Muscle of leg (tissue), 3 donors: ENCODE measurements at regions not wholly inside any gene's neighbourhood (a gene's known extent, or its start where the extent isn't known, plus 50 kb on each side); places are given as distances from the start of the nearest gene placed in this dataset.
A peak's percentile ranks its signal among the peaks of the same experiment; 100 is the strongest.
"Not testable (repeated sequence)": the region's sequence is repeated elsewhere in the genome, so short reads cannot be mapped to it uniquely, and the experiment has no call there.

Source experiments
- DNase-seq: peaks from one replicate; pipeline ENCODE4 v3.0.0; 2013
- H3K27ac ChIP-seq: one replicate; pipeline ENCODE4 v1.5.1; 2013; ENCODE audit warnings: mild to moderate bottlenecking, low read length, control low read depth
- H3K27me3 ChIP-seq: one replicate; pipeline ENCODE4 v1.6.1; 2013; ENCODE audit warnings: low read length; ENCODE audit not compliant: control insufficient read depth, insufficient read depth
- H3K36me3 ChIP-seq: one replicate; pipeline ENCODE4 v1.6.1; 2013; ENCODE audit warnings: low read length; ENCODE audit not compliant: control insufficient read depth, insufficient read depth
- H3K4me1 ChIP-seq: one replicate; pipeline ENCODE4 v1.6.1; 2013; ENCODE audit warnings: low read length; ENCODE audit not compliant: control insufficient read depth, insufficient read depth
- H3K4me3 ChIP-seq: one replicate; pipeline ENCODE4 v1.5.1; 2013; ENCODE audit warnings: low read length, control low read depth
- H3K9me3 ChIP-seq: replicated peaks from 2 replicates; pipeline ENCODE4 v1.6.1; 2013; ENCODE audit warnings: low read depth, low read length; ENCODE audit not compliant: control insufficient read depth
- WGBS: methylation state at CpG from one replicate; pipeline ENCODE4 v1.1.5; 2013; ENCODE audit warnings: missing lambda C conversion rate; ENCODE audit not compliant: insufficient coverage; 5-methylcytosine and 5-hydroxymethylcytosine counted together

DNA sequence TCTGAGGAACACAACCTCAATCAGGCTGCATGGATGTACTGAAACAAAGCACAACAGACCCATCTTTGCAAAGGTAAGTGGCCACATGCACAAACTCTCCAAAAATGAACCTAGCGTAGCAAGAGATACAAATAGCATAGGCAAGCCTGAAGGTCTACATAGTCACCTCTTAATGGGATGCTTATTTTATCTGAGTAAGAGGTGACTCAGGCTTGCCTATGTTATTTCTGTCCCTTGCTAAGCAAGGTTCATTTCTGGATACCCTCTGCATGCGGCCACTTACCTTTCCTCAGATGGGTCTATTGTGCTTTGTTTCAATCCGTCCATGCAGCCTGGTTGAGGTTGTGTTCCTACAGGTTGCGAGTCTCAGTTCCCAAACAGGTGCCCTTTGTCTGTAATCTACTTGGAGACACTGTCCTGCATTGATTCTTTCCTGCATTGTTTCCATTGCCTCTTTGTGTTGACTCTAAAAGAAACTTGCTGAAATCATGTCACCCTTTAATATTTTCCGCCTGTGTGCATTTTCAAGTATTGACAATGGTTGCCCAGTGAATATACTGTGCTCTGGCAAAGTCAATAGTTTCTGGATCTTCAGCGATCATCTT, 291.8 kb upstream of the LYZL1 start:
- Histone ChIP-seq H3K27me3 (no peaks in the 10 kb centered on the region), H3K4me3 (no peak overlapping the region), H3K27ac (no peak overlapping the region), H3K4me1 (no peaks in the 10 kb centered on the region), H3K9me3 (no peaks in the 10 kb centered on the region), H3K36me3 (no peaks in the 10 kb centered on the region)
- no peak for DNase-seq
- WGBS: 100% methylated on average over 3 of the region's 6 CpGs

DNA sequence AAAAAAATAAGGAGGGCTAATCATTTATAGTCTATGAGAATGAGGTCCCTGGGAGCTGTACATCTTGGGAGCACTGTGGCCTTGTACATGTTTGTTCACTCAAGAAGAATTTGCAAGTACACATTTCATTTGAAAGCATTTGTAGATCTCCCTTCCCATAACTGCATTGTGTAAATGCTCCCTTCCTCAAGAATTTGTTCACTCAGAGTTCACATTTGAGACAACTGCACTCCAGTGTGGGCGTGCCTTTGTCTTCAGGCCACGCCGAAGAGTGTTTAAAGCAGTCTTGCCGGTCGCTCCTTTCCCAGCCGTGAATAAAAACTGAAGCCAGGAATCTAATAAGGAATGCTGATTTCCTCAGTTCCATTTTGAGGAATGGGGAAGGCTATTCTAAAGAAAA, 291.1 kb upstream of the LYZL1 start:
- peak; percentile 40 for DNase-seq
- WGBS: 54% methylated on average over 6 of the region's 6 CpGs
- H3K9me3 ChIP-seq: no peaks in the 10 kb centered on the region

DNA sequence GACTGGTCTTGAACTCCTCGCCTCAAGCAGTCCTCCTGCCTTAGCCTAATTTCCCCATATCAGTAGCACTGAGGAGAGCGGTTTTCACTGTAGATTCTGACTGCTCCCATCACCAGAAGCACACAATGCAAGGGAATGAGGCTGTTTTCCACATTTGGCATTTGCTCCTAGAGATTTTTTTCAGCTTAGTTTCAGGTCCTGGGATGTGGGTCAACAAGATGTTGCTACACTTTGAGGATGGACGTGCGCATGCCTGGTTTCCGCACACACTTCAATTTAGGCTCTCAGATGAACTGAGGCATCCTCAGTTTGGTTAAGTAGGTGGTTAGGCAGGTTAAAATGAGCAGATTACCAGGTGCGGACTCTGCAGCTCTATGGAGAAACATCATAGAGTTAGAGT, 287.1 kb upstream of the LYZL1 start:
- DNase-seq: no peak
- Histone ChIP-seq H3K36me3 (no peaks in the 10 kb centered on the region), H3K27ac (no peak overlapping the region), H3K4me1 (no peaks in the 10 kb centered on the region), H3K4me3 (no peak overlapping the region), H3K27me3 (no peaks in the 10 kb centered on the region), H3K9me3 (no peaks in the 10 kb centered on the region)
- WGBS: 90% methylated on average over 4 of the region's 6 CpGs

More for the DNA sequence above, 291.1 kb upstream of the LYZL1 start:
- Histone ChIP-seq H3K4me1 (no peaks in the 10 kb centered on the region), H3K36me3 (no peaks in the 10 kb centered on the region), H3K4me3 (no peak overlapping the region), H3K27ac (no peak overlapping the region), H3K27me3 (no peaks in the 10 kb centered on the region)

DNA sequence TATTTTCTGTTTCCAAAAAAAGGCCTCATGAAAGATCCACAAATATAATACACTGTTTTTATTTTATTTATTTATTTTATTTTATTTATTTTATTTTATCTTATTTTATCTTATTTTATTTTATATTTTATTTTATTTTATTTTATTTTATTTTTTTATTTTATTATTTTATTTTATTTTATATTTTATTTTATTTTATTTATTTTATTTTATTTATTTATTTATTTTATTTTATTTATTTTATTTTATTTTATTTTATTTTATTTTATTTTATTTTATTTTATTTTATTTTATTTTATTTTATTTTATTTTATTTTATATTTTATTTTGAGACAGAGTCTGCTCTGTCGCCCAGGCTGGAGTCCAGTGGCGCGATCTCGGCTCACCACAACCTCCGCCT, 285.9 kb upstream of the LYZL1 start:
- DNase-seq, H3K4me1 ChIP-seq, H3K9me3 ChIP-seq, H3K4me3 ChIP-seq, H3K27me3 ChIP-seq, H3K36me3 ChIP-seq, H3K27ac ChIP-seq: not testable (repeated sequence)
- 100% methylated on average over 5 of the region's 5 CpGs for WGBS

DNA sequence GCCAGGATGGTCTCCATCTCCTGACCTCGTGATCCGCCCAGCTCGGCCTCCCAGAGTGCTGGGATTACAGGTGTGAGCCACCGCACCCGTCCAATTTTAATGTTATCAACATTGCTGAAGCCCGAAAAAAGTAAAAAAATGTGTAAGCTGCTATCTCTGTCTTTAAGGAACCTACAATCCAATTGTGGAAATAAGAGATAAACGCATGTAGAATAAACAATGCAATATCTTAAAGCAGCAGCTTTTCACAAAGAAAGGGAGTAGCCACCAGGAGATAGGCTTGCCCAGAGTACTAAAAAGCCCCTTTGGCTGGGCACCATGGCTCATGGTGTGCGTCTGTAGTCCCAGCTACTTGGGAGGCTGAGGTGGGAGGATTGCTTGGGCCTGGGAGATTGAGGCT, 282.9 kb upstream of the LYZL1 start:
- Histone ChIP-seq H3K4me3 (no peak overlapping the region), H3K27ac (no peak overlapping the region)

DNA sequence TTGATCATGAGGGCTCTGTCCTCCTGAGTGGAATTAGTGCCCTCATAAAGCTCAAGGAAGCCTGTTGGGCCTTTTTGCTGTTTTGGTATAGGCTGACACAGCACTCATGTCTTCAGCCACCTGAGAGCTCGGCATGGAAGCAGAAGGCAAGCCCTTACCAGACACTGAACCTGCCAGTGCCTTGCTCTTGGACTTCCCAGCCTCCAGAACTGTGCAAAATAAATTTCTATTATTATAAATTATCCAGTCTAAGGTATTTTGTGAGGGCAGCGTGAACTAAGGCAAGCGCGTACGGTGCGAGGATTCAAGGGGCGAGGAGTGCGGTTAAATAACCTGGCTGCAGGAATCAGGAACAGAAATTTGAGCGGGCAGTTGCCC, 281.5 kb upstream of the LYZL1 start:
- H3K27me3 ChIP-seq: no peaks in the 10 kb centered on the region
- H3K27ac ChIP-seq: no peak overlapping the region
- no peak for DNase-seq
- H3K9me3 ChIP-seq: peaks cover 4% of the 10 kb centered on the region
- peaks cover 4% of the 10 kb centered on the region for H3K4me1 ChIP-seq
- WGBS: 97% methylated on average over 6 of the region's 9 CpGs
- no peaks in the 10 kb centered on the region for H3K36me3 ChIP-seq
- H3K4me3 ChIP-seq: no peak overlapping the region

More for the DNA sequence above, 282.9 kb upstream of the LYZL1 start:
- peaks cover 4% of the 10 kb centered on the region for H3K9me3 ChIP-seq
- H3K4me1 ChIP-seq: peaks cover 4% of the 10 kb centered on the region
- no peak for DNase-seq
- no peaks in the 10 kb centered on the region for H3K36me3 ChIP-seq
- H3K27me3 ChIP-seq: no peaks in the 10 kb centered on the region
- WGBS: 68% methylated on average over 4 of the region's 8 CpGs

DNA sequence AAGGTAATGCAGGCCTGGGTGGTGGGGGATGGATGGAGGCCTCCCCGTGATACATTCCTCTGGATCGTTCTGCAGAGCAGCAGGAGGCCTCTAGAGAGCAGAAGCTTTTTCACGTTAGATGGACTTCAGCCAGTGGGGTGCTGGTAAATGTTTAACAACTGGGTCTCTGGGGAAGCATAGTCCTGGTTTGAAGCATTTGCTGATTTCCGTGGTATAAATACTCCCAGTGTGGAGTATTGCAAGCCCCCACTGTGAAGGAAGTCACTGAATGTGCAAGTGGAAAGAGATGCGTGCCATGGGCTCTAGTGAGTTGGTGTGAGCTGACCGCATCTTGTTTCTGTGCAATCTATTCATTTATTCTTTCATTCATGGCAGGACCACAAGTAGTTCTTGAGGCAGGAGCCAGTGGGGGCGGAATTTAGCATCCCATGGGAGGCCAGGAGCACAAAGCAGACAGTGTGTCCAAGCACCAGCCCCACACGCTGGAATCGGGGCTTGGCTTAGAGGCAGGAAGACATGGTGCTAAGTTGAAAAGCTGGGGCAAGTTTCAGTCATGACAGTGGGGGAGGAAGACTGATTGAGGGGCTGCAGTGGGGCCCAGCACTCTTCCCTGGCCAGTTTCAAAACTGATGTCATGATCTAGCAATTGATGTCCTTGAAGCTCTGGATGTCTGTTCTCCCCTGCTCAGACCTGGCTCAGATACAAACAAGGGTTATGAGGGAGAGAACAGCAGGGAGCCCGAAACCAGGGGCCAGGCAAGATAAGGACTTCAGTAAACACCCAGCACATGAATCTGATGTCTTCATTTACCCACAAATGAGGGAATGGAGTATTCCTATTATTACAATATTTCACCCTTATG, 280.9 kb upstream of the LYZL1 start:
- H3K4me1 ChIP-seq: peaks cover 4% of the 10 kb centered on the region
- DNase-seq: peak; percentile 33
- peaks cover 4% of the 10 kb centered on the region for H3K9me3 ChIP-seq
- no peak overlapping the region for H3K27ac ChIP-seq
- H3K36me3 ChIP-seq: no peaks in the 10 kb centered on the region
- WGBS: 38% methylated on average over 2 of the region's 10 CpGs
- H3K27me3 ChIP-seq: no peaks in the 10 kb centered on the region
- H3K4me3 ChIP-seq: no peak overlapping the region

DNA sequence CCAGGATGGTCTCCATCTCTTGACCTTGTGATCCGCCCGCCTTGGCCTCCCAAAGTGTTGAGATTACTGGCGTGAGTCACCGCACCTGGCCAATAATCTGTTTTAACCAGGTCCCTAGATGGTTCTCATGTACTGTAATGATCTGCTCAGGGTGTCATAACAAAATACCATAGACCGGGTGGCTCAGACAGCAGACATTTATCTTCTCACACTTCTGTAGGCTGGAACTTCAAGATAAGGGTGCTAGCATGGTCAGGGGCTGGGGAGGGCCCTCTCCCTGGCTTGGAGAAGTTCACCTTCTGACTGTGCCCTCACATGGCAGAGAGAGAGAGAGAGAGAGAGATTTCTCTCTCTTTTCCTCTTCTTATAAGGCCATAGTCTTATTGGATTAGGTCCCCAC, 279.4 kb upstream of the LYZL1 start:
- Histone ChIP-seq H3K9me3 (peaks cover 4% of the 10 kb centered on the region), H3K27me3 (no peaks in the 10 kb centered on the region), H3K36me3 (no peaks in the 10 kb centered on the region), H3K4me1 (peaks cover 4% of the 10 kb centered on the region), H3K4me3 (no peak overlapping the region), H3K27ac (no peak overlapping the region)
- WGBS: 100% methylated on average over 2 of the region's 5 CpGs
- no peak for DNase-seq

DNA sequence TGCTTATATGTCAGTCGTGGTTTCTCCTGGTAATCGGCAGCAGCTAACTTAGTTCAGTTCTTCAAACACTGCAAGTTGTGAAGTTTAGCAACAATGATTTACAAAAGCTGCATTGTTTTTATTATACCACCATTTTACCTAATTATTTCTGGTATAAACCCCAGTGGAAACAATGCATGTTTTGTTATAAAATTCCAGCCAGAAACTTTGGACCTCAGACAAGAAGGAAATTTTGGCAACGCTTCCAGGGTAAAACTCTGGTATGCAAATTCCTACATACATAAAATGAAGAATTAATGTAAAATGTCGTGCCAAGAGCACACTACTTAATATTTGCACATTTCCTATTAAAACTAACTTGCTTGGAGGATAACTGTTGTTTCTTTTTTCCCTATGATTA, 277.4 kb upstream of the LYZL1 start:
- Histone ChIP-seq H3K9me3 (peaks cover 4% of the 10 kb centered on the region), H3K4me1 (peaks cover 4% of the 10 kb centered on the region), H3K4me3 (no peak overlapping the region), H3K36me3 (no peaks in the 10 kb centered on the region), H3K27me3 (no peaks in the 10 kb centered on the region), H3K27ac (no peak overlapping the region)
- WGBS: 70% methylated on average over 2 of the region's 4 CpGs
- peak; percentile 56 for DNase-seq

DNA sequence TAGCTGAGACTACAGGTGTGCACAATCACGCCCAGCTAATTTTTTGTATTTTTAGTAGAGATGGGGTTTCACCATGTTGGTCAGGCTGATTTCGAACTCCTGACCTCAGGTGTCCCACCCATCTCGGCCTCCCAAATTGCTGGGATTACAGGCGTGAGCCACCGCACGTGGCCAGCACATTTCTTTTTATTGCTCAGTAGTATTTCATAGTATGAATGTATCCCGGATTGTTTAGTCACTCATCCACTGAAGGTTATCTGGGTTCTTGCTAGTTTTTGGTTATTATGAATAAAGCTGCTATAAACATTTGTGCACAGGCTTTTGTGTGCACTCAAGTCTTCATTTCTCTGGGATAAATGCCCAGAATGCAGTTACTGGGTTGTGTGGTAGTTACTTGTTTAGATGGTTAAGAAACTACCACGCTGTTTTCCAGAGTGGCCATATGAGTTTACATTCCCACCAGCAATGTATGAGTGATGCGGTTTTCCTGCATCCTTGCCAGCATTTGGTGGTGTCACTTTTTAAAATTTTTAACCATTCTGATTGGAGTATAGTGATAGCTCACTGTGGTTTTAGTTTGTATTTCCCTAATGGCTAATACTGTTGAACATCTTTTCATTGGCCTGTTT, 275.8 kb upstream of the LYZL1 start:
- no peak for DNase-seq
- Histone ChIP-seq H3K27me3 (no peaks in the 10 kb centered on the region), H3K36me3 (no peaks in the 10 kb centered on the region), H3K9me3 (no peaks in the 10 kb centered on the region), H3K4me3 (no peak overlapping the region), H3K27ac (no peak overlapping the region), H3K4me1 (peaks cover 3% of the 10 kb centered on the region)
- no CpG with 5 or more reads among the region's 9 CpGs for WGBS
